Gastrocnemius medialis (tissue), 4 donors: ENCODE measurements at regions not wholly inside any gene's neighbourhood (a gene's known extent, or its start where the extent isn't known, plus 50 kb on each side); places are given as distances from the start of the nearest gene placed in this dataset.

Source experiments
- ATAC-seq, 2 donors: fragments of 150-250 bp; one replicate each; pipeline ENCODE4 v1.9.1; 2016
- DNase-seq, 2 donors: peaks; one replicate each; pipeline ENCODE4 v3.0.0-alpha.2; 2019
- H3K27ac ChIP-seq, 4 donors: fragments of 200-600 bp; sonication (generic); 1 replicate in 1 of 4; 2 replicates in 3 of 4; pipeline ENCODE4 v1.5.1; 2016 to 2018; ENCODE audit warnings: mild to moderate bottlenecking in 2 of 4, moderate library complexity in 1 of 4
- H3K27me3 ChIP-seq, 3 donors: fragments of 200-600 bp; sonication (generic) in 2 of 3; 1 replicate in 1 of 3; 2 replicates in 2 of 3; pipeline versions ENCODE4 v1.5.1 to v1.6.0; 2016 to 2019; ENCODE audit warnings: mild to moderate bottlenecking in 1 of 3, moderate library complexity in 1 of 3
- H3K36me3 ChIP-seq, 2 donors: fragments of 200-600 bp; sonication (generic) in 1 of 2; one replicate each; pipeline ENCODE4 v1.5.1; 2017 to 2018
- H3K4me1 ChIP-seq, 2 donors: fragments of 200-600 bp; sonication (generic) in 1 of 2; one replicate each; pipeline ENCODE4 v1.5.1; 2016 to 2017; ENCODE audit warnings: mild to moderate bottlenecking in 2 of 2
- H3K4me3 ChIP-seq, 4 donors: fragments of 200-600 bp; sonication (generic) in 3 of 4; 1 replicate in 1 of 4; 2 replicates in 3 of 4; pipeline ENCODE4 v1.5.1; 2016 to 2019; ENCODE audit warnings: mild to moderate bottlenecking in 2 of 4
- H3K9me3 ChIP-seq, 3 donors: fragments of 200-600 bp; sonication (generic) in 2 of 3; 1 replicate in 1 of 3; 2 replicates in 2 of 3; pipeline ENCODE4 v1.5.1; 2016 to 2019
- CTCF ChIP-seq, 5 experiments: fragments of 450-650 bp in 3 of 5; fragments of 200-600 bp in 2 of 5; sonication (generic) in 2 of 5; IDR thresholded peaks in 4 of 5; conservative IDR thresholded peaks in 1 of 5; 1 replicate in 4 of 5; 2 replicates in 1 of 5; pipeline ENCODE4 v1.5.1; 2016 to 2019; ENCODE audit warnings: antibody characterized with exemption in 5 of 5, mild to moderate bottlenecking in 3 of 5, moderate library complexity in 3 of 5
- POLR2A ChIP-seq, 2 donors: fragments of 450-650 bp; IDR thresholded peaks; one replicate each; pipeline ENCODE4 v1.6.1; 2017; ENCODE audit warnings: antibody characterized with exemption in 2 of 2, mild to moderate bottlenecking in 2 of 2, moderate library complexity in 2 of 2
- in situ Hi-C, 4 donors: fragments of 200-750 bp; cut with MboI; loops; one replicate each; pipeline versions ENCODE4 v1.15.0 to v1.8.0; 2017; ENCODE audit warnings: low sequenced_read_pairs in 4 of 4
- intact Hi-C: fragments of 100-400 bp; cut with DNase I; formaldehyde crosslinking; loops from one replicate; pipeline ENCODE4 v1.15.1; 2023; ENCODE audit warnings: low total_unique reads

DNA sequence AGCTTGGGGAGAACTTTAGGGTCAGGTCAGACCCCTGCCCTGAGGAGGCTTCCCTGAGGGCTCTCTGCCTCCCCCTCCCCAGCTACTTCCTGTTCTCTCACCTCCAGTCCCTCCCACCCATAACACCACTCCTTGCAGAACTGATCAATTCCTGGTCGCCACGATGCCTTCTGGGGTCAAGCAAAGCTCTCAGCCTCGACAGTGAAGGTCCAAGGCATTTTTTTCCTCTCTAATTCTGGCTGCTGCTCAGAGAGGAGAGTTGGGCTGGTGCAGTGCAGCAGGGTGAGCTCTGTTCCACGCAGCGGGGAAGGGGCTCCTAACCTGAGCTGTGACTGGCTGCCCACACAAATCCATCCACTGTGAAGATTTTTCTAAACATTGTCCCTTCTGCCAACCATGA lies 628.4 kb downstream of the BRD1 start:
- in situ Hi-C loops (no loop called here), intact Hi-C loops (no loop called here)
- no peak overlapping the region for H3K4me3 ChIP-seq
- ATAC-seq (no peak), DNase-seq (peak in 1 of 2 donors; percentile 2)
- TF ChIP-seq POLR2A (IDR thresholded peaks at IDR 0.05) (no peak), CTCF (IDR thresholded peaks at IDR 0.05 in 4 of 5, conservative IDR thresholded peaks at IDR 0.05 in 1 of 5) (no peak)
- H3K4me1 ChIP-seq, result no peaks in the 10 kb centered on the region
- H3K9me3 ChIP-seq, result no peaks in the 10 kb centered on the region
- H3K27ac ChIP-seq, result no peak overlapping the region
- H3K27me3 ChIP-seq, result no peaks in the 10 kb centered on the region
- H3K36me3 ChIP-seq, result no peaks in the 10 kb centered on the region

- Histone ChIP-seq H3K4me3 (no peak overlapping the region), H3K4me1 (no peaks in the 10 kb centered on the region), H3K9me3 (no peaks in the 10 kb centered on the region), H3K27ac (no peak overlapping the region), H3K27me3 (no peaks in the 10 kb centered on the region), H3K36me3 (no peaks in the 10 kb centered on the region)
- TF ChIP-seq POLR2A (IDR thresholded peaks at IDR 0.05) (no peak), CTCF (IDR thresholded peaks at IDR 0.05 in 4 of 5, conservative IDR thresholded peaks at IDR 0.05 in 1 of 5) (no peak)
- intact Hi-C loops, result no loop called here
- ATAC-seq (no peak), DNase-seq (peak in 1 of 2 donors; percentile 5)
- in situ Hi-C loops, result no loop called here
Measured at GRCh38 chr22:49198705-49199084, 629.0 kb downstream of the BRD1 start.

DNA sequence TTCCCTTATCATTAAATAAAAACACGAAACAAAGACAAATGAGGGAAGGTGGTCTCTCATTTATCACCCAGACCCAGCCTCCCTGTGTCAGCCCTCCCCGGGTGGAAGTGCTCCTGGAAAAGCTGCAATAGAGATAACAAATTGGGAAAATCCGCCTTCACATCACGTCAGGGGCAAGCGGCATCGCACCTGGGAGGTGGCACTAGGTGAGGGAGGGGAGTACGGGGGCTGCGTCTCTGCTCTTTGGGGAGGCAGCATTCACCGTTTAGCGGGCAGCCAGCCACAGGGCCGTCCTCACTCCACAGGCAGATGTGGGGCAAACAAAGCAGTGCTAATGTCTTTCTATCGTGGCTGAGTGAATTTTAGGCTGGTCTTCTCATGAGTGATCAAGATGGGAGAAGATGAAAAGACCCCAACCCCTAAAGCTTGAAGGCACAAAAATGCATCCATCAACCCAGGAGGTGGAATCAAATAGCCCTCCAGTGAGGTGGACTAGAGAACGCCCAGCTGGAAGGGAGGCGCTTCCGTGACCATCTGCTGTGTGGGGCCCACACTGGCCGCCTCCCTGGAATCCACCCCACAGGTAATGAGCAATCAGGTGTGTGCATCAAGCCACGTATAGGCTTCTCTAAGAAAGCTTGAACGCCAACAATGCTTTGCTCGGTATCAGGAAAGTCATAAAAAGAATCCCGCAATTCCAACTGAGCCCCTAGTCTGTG lies 629.5 kb downstream of the BRD1 start:
- Histone ChIP-seq H3K36me3 (no peaks in the 10 kb centered on the region), H3K27me3 (no peaks in the 10 kb centered on the region), H3K9me3 (no peaks in the 10 kb centered on the region), H3K27ac (no peak overlapping the region), H3K4me1 (no peaks in the 10 kb centered on the region), H3K4me3 (no peak overlapping the region)
- DNase-seq (no peak), ATAC-seq (no peak)
- in situ Hi-C loops (no loop called here), intact Hi-C loops (no loop called here)
- no peak for TF ChIP-seq CTCF (IDR thresholded peaks at IDR 0.05 in 4 of 5, conservative IDR thresholded peaks at IDR 0.05 in 1 of 5)
- TF ChIP-seq POLR2A (IDR thresholded peaks at IDR 0.05), result no peak

DNA sequence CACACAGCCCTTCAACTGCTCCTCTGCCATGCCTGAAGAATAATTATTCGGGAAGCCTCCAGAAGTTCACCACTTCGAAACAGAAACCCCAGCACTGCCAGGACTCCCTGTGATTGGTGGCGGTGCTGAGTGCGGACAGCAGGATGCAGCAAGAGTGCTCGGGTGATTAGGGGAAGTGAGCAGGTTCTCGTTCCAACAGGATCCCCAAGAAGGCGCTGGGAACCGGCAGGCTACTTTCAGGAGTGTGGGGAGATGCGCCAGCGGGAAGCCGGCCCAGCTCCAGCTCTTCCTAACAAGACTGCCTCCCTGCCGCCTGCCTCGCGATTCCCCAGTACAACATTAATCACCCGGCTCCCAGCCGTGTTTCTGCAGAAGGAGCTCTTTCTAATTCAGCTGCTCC lies 630.2 kb downstream of the BRD1 start:
- DNase-seq, result no peak
- no peaks in the 10 kb centered on the region for H3K27me3 ChIP-seq
- intact Hi-C loops, result no loop called here

DNA sequence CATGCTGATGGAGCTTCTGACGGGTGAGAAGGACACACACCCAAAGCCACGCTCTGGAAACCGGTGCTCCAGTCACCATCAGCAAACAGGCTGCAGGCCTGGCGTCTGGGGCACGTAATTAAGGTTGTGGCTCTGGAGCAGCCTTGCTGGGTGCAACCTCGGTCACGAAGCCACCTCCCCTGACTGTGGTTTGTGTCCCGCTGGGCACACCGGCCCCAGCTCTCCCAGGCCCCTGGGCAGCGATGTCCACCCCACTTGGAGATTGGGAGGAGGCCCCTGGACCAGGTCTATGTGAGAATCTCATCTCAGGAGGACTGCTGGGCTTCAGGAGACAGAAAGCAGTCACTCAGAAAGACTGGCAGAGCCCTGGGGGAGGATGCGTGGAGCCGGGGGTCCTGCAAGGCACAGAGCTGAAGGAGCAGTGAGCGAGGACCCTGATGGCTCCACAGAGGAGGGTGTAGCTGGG lies 631.6 kb downstream of the BRD1 start:
- Histone ChIP-seq H3K27me3 (no peaks in the 10 kb centered on the region), H3K4me3 (no peak overlapping the region), H3K27ac (no peak overlapping the region), H3K9me3 (no peaks in the 10 kb centered on the region), H3K36me3 (no peaks in the 10 kb centered on the region), H3K4me1 (no peaks in the 10 kb centered on the region)
- in situ Hi-C loops, result no loop called here
- DNase-seq (no peak), ATAC-seq (no peak)
- TF ChIP-seq CTCF (IDR thresholded peaks at IDR 0.05 in 4 of 5, conservative IDR thresholded peaks at IDR 0.05 in 1 of 5) (no peak), POLR2A (IDR thresholded peaks at IDR 0.05) (no peak)
- intact Hi-C loops, result no loop called here

More for the DNA sequence above, 630.2 kb downstream of the BRD1 start:
- Histone ChIP-seq H3K9me3 (no peaks in the 10 kb centered on the region), H3K27ac (no peak overlapping the region), H3K4me1 (no peaks in the 10 kb centered on the region), H3K36me3 (no peaks in the 10 kb centered on the region), H3K4me3 (no peak overlapping the region)
- no peak for ATAC-seq
- in situ Hi-C loops, result no loop called here
- no peak for TF ChIP-seq POLR2A (IDR thresholded peaks at IDR 0.05)
